GM12891 (cell line): ENCODE measurements at regions not wholly inside any gene's neighbourhood (a gene's known extent, or its start where the extent isn't known, plus 50 kb on each side); places are given as distances from the start of the nearest gene placed in this dataset.

Source experiments
- POLR2AphosphoS5 ChIP-seq: IDR thresholded peaks from 2 replicates; pipeline ENCODE4 v1.6.1; 2011; ENCODE audit warnings: low read depth, low read length, control low read depth
- TAF1 ChIP-seq: IDR thresholded peaks from 2 replicates; pipeline ENCODE4 v1.6.1; 2011; ENCODE audit warnings: low read depth, low read length, control low read depth

DNA sequence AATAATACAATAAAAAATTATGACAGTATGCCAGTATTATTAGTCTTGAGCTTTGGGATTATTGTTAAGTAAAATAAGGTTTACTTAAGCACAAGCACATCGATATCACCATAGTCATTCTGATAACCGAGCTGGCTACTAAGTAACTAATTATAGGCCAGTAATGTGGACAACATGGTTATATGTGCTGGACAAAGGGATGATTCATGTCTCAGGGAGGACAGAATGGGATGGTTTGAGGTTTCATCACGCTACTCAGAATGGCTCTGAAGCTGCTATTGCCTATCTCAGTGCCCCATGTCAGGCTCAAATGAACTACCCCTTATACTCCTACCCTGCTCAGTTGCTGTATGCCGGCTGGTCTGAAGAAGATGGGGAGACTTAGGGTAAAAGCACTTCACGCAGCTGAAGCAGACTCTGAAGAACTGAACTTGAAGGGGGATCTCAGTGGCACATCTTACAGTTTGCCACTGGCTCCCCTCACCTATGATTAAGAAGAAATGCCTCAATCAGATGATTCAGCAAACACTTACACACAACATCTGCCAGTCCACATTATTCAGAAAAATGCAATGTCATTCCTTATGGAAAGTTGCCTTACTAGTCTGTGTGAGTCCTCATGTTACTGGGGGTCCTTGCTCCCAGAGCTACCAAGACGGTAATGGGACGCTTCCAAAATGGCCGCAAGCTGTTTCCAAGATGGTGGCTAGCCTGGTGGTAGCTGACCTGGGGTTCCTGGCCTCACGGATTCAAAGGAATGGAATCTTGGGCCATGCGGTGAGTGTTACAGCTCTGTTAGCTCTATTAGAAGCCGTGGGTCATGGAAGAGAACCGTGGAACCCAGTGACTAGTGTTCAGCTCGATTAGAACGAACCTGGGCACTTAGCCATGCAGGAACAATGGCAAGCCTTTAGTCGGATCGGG lies 1098.6 kb downstream of the TAF11L14 start:
- no peak for TF ChIP-seq TAF1
- no peak for TF ChIP-seq POLR2AphosphoS5
